IMR-90 (cell line): ENCODE measurements at regions not wholly inside any gene's neighbourhood (a gene's known extent, or its start where the extent isn't known, plus 50 kb on each side); places are given as distances from the start of the nearest gene placed in this dataset.

Source experiments
- ATAC-seq: fragments of 200-7000 bp; cut with Tn5 transposase; 2 replicates; pipeline ENCODE4 v1.9.1; 2020; ENCODE audit warnings: low read depth, mild to moderate bottlenecking, moderate library complexity
- BruUV-seq: library from RNA; stranded (reverse); fragments of 400-500 nt; replicated peaks from 2 replicates; lab custom pipeline; 2021; lab: Mats Ljungman, UMichigan
- CTCF ChIA-PET: fragments of 300-600 bp; formaldehyde crosslinking; extraction: SDS; loops from one replicate; lab custom pipeline; 2021; ENCODE audit warnings: antibody characterized with exemption; lab: Yijun Ruan, JAX
- POLR2A ChIA-PET: fragments of 300-600 bp; sonication (Branson Sonifier 250); formaldehyde crosslinking; loops from one replicate; lab custom pipeline; 2022; ENCODE audit warnings: antibody characterized with exemption; ENCODE audit not compliant: unreplicated experiment; lab: Charles Lee
- DNase-seq: peaks from one replicate; pipeline ENCODE4 v3.0.0; 2013
- H2AFZ ChIP-seq: replicated peaks from 2 replicates; pipeline ENCODE3; 2013; ENCODE audit warnings: low read length, mild to moderate bottlenecking; ENCODE audit not compliant: poor library complexity
- H2AK5ac ChIP-seq: 2 replicates; pipeline ENCODE4 v1.6.1; 2013; ENCODE audit warnings: low read depth, low read length, inconsistent platforms
- H2AK9ac ChIP-seq: replicated peaks from 2 replicates; pipeline ENCODE3; 2013; ENCODE audit warnings: mild to moderate bottlenecking, low read depth, low read length, moderate library complexity; ENCODE audit not compliant: poor library complexity
- H2BK120ac ChIP-seq: 2 replicates; pipeline ENCODE4 v1.6.1; 2013; ENCODE audit warnings: low read depth, low read length, inconsistent platforms
- H2BK15ac ChIP-seq: 3 replicates; pipeline ENCODE4 v1.6.1; 2013; ENCODE audit warnings: low read depth, low read length, inconsistent platforms
- H2BK20ac ChIP-seq: 2 replicates; pipeline ENCODE4 v1.6.1; 2013; ENCODE audit warnings: low read depth, mild to moderate bottlenecking, inconsistent platforms, low read length, moderate library complexity
- H2BK5ac ChIP-seq: 2 replicates; pipeline ENCODE4 v1.6.1; 2013; ENCODE audit warnings: mild to moderate bottlenecking, low read depth, low read length, inconsistent platforms; ENCODE audit not compliant: poor library complexity, severe bottlenecking
- H3K14ac ChIP-seq: replicated peaks from 2 replicates; pipeline ENCODE4 v1.6.1; 2013; ENCODE audit warnings: low read depth, low read length, inconsistent platforms
- H3K18ac ChIP-seq: 2 replicates; pipeline ENCODE4 v1.6.1; 2013; ENCODE audit warnings: low read depth, low read length, control low read depth
- H3K23ac ChIP-seq: 2 replicates; pipeline ENCODE4 v1.6.1; 2013; ENCODE audit warnings: low read depth, low read length, inconsistent platforms
- H3K27ac ChIP-seq: 2 replicates; pipeline ENCODE4 v1.5.1; 2013; ENCODE audit warnings: mild to moderate bottlenecking, control low read depth, low read length; ENCODE audit not compliant: insufficient read depth
- H3K27me3 ChIP-seq: 2 replicates; pipeline ENCODE4 v1.6.1; 2013; ENCODE audit warnings: low read length; ENCODE audit not compliant: control insufficient read depth, insufficient read depth
- H3K36me3 ChIP-seq: 2 replicates; pipeline ENCODE4 v1.6.1; 2013; ENCODE audit warnings: low read length, mixed read lengths; ENCODE audit not compliant: control insufficient read depth, insufficient read depth
- H3K4ac ChIP-seq: 2 replicates; pipeline ENCODE4 v1.6.1; 2013; ENCODE audit warnings: low read depth, low read length, inconsistent platforms
- H3K4me1 ChIP-seq: 2 replicates; pipeline ENCODE4 v1.6.1; 2013; ENCODE audit warnings: low read length, mixed read lengths; ENCODE audit not compliant: control insufficient read depth, insufficient read depth
- H3K4me2 ChIP-seq: 2 replicates; pipeline ENCODE4 v1.6.1; 2013; ENCODE audit warnings: low read depth, mild to moderate bottlenecking, control low read depth, low read length, moderate library complexity
- H3K4me3 ChIP-seq: 2 replicates; pipeline ENCODE4 v1.5.1; 2013; ENCODE audit warnings: low read depth, mild to moderate bottlenecking, control low read depth, low read length, moderate library complexity; ENCODE audit not compliant: insufficient read depth
- H3K56ac ChIP-seq: 2 replicates; pipeline ENCODE4 v1.6.1; 2013; ENCODE audit warnings: low read length, inconsistent platforms; ENCODE audit not compliant: insufficient read depth; ENCODE audit errors: extremely low read depth
- H3K79me1 ChIP-seq, 2 experiments: 2 replicates each; pipeline ENCODE4 v1.6.1; 2013; ENCODE audit warnings: low read length in 2 of 2, inconsistent platforms in 1 of 2, low read depth in 1 of 2
- H3K9ac ChIP-seq: 2 replicates; pipeline ENCODE4 v1.6.1; 2013; ENCODE audit warnings: low read depth, low read length, control low read depth
- H3K9me1 ChIP-seq: 2 replicates; pipeline ENCODE4 v1.6.1; 2013; ENCODE audit warnings: low read length, inconsistent platforms; ENCODE audit not compliant: insufficient read depth
- H3K9me3 ChIP-seq: 2 replicates; pipeline ENCODE4 v1.6.1; 2013; ENCODE audit warnings: low read length; ENCODE audit not compliant: control insufficient read depth, insufficient read depth
- H4K20me1 ChIP-seq: 2 replicates; pipeline ENCODE4 v1.6.1; 2013; ENCODE audit warnings: low read length, inconsistent platforms; ENCODE audit not compliant: insufficient read depth
- H4K5ac ChIP-seq: 2 replicates; pipeline ENCODE4 v1.6.1; 2013; ENCODE audit warnings: mild to moderate bottlenecking, low read depth, low read length, control low read depth
- H4K8ac ChIP-seq, 2 experiments: 2 replicates each; pipeline ENCODE4 v1.6.1; 2013; ENCODE audit warnings: low read depth in 2 of 2, low read length in 2 of 2, control low read depth in 1 of 2, inconsistent platforms in 1 of 2
- H4K91ac ChIP-seq: 2 replicates; pipeline ENCODE4 v1.6.1; 2013; ENCODE audit warnings: low read depth, low read length, inconsistent platforms; ENCODE audit not compliant: insufficient read depth
- BHLHE40 ChIP-seq: fragments of 150-350 bp; IDR thresholded peaks from 2 replicates; pipeline ENCODE4 v1.6.1; 2016; ENCODE audit warnings: mild to moderate bottlenecking, low read depth, low read length
- CEBPB ChIP-seq: IDR thresholded peaks from 2 replicates; pipeline ENCODE4 v1.6.1; 2012; ENCODE audit warnings: low read depth, low read length, improper control_type of control experiment
- CHD1 ChIP-seq: IDR thresholded peaks from 2 replicates; pipeline ENCODE4 v1.6.1; 2012; ENCODE audit warnings: low read depth, low read length, improper control_type of control experiment
- CTCF ChIP-seq: conservative IDR thresholded peaks from 2 replicates; pipeline ENCODE4 v1.5.1; 2012; ENCODE audit warnings: mild to moderate bottlenecking, low read depth, low read length, improper control_type of control experiment
- ELK1 ChIP-seq: fragments of 150-350 bp; IDR thresholded peaks from 2 replicates; pipeline ENCODE4 v1.6.1; 2016; ENCODE audit warnings: low read depth, mild to moderate bottlenecking, low read length, moderate library complexity, borderline replicate concordance
- FOS ChIP-seq: fragments of 150-350 bp; IDR thresholded peaks from 2 replicates; pipeline ENCODE4 v1.6.1; 2016; ENCODE audit warnings: low read depth, low read length
- MAFK ChIP-seq: IDR thresholded peaks from 2 replicates; pipeline ENCODE4 v1.6.1; 2012; ENCODE audit warnings: low read depth, low read length, improper control_type of control experiment
- MAZ ChIP-seq: IDR thresholded peaks from 2 replicates; pipeline ENCODE4 v1.6.1; 2012; ENCODE audit warnings: low read depth, mild to moderate bottlenecking, low read length, improper control_type of control experiment, moderate library complexity, borderline replicate concordance
- MXI1 ChIP-seq: IDR thresholded peaks from 2 replicates; pipeline ENCODE4 v1.6.1; 2012; ENCODE audit warnings: low read depth, mild to moderate bottlenecking, low read length, moderate library complexity, borderline replicate concordance
- NFE2L2 ChIP-seq: fragments of 150-350 bp; IDR thresholded peaks from 2 replicates; pipeline ENCODE4 v1.6.1; 2016; ENCODE audit warnings: low read depth, mild to moderate bottlenecking, low read length
- POLR2A ChIP-seq: IDR thresholded peaks from 2 replicates; pipeline ENCODE4 v1.6.1; 2012; ENCODE audit warnings: mild to moderate bottlenecking, low read depth, low read length
- RAD21 ChIP-seq: IDR thresholded peaks from 2 replicates; pipeline ENCODE4 v1.6.1; 2012; ENCODE audit warnings: low read length, improper control_type of control experiment
- RCOR1 ChIP-seq: IDR thresholded peaks from 2 replicates; pipeline ENCODE4 v1.6.1; 2012; ENCODE audit warnings: mild to moderate bottlenecking, low read length, improper control_type of control experiment; ENCODE audit not compliant: insufficient replicate concordance
- RFX5 ChIP-seq: IDR thresholded peaks from 2 replicates; pipeline ENCODE4 v1.8.0; 2012; ENCODE audit warnings: low read depth, mild to moderate bottlenecking, low read length, moderate library complexity
- SMC3 ChIP-seq: fragments of 150-350 bp; IDR thresholded peaks from 2 replicates; pipeline ENCODE4 v1.6.1; 2016; ENCODE audit warnings: low read depth, mild to moderate bottlenecking, antibody characterized with exemption, low read length, moderate library complexity
- USF2 ChIP-seq: fragments of 150-350 bp; IDR thresholded peaks from 2 replicates; pipeline ENCODE4 v1.6.1; 2017; ENCODE audit warnings: mild to moderate bottlenecking, antibody characterized with exemption, low read length, low read depth
- WGBS, 2 experiments: methylation state at CpG; one replicate each; pipeline versions ENCODE4 v1.1.5 to v1.1.7; 2013; ENCODE audit warnings: missing lambda C conversion rate in 2 of 2; ENCODE audit not compliant: insufficient read length in 1 of 2; ENCODE audit errors: extremely low coverage in 2 of 2; 5-methylcytosine and 5-hydroxymethylcytosine counted together
- dilution Hi-C: fragments of 300-500 bp; cut with HindIII; formaldehyde crosslinking; loops from one replicate; pipeline ENCODE4 v1.14.3; 2018; ENCODE audit warnings: low sequenced_read_pairs; ENCODE audit not compliant: unreplicated experiment
- in situ Hi-C: fragments of 300-500 bp; cut with MboI; formaldehyde crosslinking; loops from 3 replicates; pipeline ENCODE4 v1.14.3; 2019; ENCODE audit warnings: low sequenced_read_pairs, inconsistent platforms, mixed read lengths
- intact Hi-C: fragments of 100-400 bp; cut with micrococcal nuclease; formaldehyde crosslinking; loops from 2 replicates; pipeline ENCODE4 v1.10.0; 2022

- dilution Hi-C loops, result no loop called here
- H2BK5ac ChIP-seq, result no peak overlapping the region
- H3K4ac ChIP-seq, result no peak overlapping the region
- TF ChIP-seq NFE2L2 (no peak), MXI1 (no peak), CEBPB (no peak), RAD21 (no peak), CTCF (no peak), RFX5 (no peak), POLR2A (no peak), RCOR1 (no peak), FOS (no peak), ELK1 (no peak), SMC3 (no peak), MAZ (no peak), USF2 (no peak), BHLHE40 (no peak), MAFK (no peak), CHD1 (no peak)
- no peak overlapping the region for H4K8ac ChIP-seq
- H3K4me3 ChIP-seq, result no peak overlapping the region
- H3K9me3 ChIP-seq, result no peaks in the 10 kb centered on the region
- H3K9ac ChIP-seq, result no peak overlapping the region
- in situ Hi-C loops, result no loop called here
- H4K20me1 ChIP-seq, result no peaks in the 10 kb centered on the region
- H3K27ac ChIP-seq, result no peak overlapping the region
- no peak overlapping the region for H2BK120ac ChIP-seq
- ChIA-PET POLR2A (no interaction called here), CTCF (no interaction called here)
- H3K36me3 ChIP-seq, result no peaks in the 10 kb centered on the region
- intact Hi-C loops, result no loop called here
- H2AK5ac ChIP-seq, result no peak overlapping the region
- DNase-seq (no peak), ATAC-seq (no peak)
- no peak overlapping the region for H2AK9ac ChIP-seq
- H3K4me1 ChIP-seq, result no peaks in the 10 kb centered on the region
- H3K56ac ChIP-seq, result no peak overlapping the region
- no peaks in the 10 kb centered on the region for H3K79me1 ChIP-seq
- H4K91ac ChIP-seq, result no peak overlapping the region
- no peak overlapping the region for H2BK20ac ChIP-seq
- no peak overlapping the region for H3K18ac ChIP-seq
- no peaks in the 10 kb centered on the region for H3K9me1 ChIP-seq
- BruUV-seq, result no TSS peak
- no peak overlapping the region for H2AFZ ChIP-seq
- no peaks in the 10 kb centered on the region for H3K27me3 ChIP-seq
- no peak overlapping the region for H3K4me2 ChIP-seq
- H4K5ac ChIP-seq, result no peak overlapping the region
- WGBS, 2 experiments, result no CpG with 5 or more reads among the region's 2 CpGs
- H3K23ac ChIP-seq, result no peak overlapping the region
- H2BK15ac ChIP-seq, result no peak overlapping the region
- no peak overlapping the region for H3K14ac ChIP-seq
These were observed 322.3 kb upstream of the SETBP1 start for GRCh38 chr18:44358402-44358801.
